GM12872 (cell line): ENCODE measurements at regions not wholly inside any gene's neighbourhood (a gene's known extent, or its start where the extent isn't known, plus 50 kb on each side); places are given as distances from the start of the nearest gene placed in this dataset.

ENCODE experiments used
- TF ChIP-seq, protein P1 (sequence below): IDR thresholded peaks from 3 replicates; pipeline ENCODE4 v1.5.1; 2011; ENCODE audit warnings: low read depth, mild to moderate bottlenecking, low read length, moderate library complexity; ENCODE audit not compliant: insufficient read depth

DNA sequence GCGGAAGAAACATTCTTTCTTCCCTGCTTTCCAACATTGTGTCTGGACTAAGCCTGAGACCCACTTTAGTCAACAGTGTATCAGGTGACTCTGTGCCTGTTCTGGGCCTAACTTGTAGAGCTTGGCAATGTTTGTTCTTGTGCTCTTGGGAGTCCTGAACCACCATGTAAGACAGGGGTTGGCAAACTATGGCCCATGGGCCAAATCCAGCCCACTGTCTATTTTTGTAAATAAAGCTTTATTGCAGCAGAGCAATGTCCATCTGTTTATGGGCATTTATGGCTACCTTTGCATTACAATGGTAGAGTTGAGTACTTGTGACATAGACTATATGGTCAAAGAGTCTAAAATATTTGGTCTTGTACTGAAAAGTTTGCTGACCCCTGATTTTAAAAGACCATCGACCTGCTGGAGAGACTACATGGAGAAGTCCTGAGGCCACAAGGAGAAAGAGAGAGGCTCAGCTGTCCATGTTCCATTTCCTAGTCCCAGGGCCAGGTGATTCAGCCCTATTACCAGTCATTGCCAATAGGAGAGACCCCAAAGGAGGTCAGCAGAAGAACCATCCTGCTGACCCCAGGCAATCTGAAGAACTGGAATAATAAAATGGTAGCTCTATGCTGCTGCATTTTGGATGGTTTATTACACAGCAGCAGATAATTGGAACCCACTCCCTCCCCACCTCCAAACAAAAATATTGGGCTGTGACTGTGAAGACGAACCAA is 211.3 kb downstream of the AUH start:
- TF ChIP-seq, protein P1, sequence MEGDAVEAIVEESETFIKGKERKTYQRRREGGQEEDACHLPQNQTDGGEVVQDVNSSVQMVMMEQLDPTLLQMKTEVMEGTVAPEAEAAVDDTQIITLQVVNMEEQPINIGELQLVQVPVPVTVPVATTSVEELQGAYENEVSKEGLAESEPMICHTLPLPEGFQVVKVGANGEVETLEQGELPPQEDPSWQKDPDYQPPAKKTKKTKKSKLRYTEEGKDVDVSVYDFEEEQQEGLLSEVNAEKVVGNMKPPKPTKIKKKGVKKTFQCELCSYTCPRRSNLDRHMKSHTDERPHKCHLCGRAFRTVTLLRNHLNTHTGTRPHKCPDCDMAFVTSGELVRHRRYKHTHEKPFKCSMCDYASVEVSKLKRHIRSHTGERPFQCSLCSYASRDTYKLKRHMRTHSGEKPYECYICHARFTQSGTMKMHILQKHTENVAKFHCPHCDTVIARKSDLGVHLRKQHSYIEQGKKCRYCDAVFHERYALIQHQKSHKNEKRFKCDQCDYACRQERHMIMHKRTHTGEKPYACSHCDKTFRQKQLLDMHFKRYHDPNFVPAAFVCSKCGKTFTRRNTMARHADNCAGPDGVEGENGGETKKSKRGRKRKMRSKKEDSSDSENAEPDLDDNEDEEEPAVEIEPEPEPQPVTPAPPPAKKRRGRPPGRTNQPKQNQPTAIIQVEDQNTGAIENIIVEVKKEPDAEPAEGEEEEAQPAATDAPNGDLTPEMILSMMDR = no peak

DNA sequence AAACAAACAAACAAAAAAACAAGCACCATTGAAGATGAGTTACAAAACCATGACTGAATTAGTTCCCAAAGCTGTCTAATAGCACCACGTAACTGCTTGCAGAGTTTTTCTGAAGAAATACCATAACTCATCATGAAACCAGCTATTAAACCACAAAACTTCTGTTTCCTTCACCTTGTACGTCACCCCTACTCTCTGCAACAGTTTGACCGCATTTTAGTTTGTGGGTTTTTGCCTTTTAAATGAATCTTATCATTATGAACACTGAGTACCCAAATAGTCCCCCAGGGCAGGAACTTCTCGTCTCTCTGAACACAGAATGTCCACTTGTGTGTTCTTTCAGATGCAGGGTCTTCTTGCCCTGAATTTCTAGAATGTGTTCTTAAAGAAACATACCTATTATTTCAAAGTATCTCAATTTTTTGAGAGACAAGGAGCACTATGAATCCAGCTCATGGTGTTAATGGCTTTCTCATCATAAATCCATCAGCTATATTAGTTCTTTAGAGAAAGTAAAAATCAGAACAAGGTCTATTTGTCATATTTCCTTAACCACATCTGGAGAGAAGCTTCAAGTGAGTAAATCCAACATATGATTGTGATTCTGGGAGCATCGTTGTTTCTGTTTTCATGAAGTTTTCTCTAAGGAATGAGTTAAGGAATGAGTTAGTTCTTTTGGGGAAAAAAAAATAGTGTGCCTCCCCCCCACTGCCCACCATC is 210.6 kb downstream of the AUH start:
- TF ChIP-seq, protein P1 = no peak

DNA sequence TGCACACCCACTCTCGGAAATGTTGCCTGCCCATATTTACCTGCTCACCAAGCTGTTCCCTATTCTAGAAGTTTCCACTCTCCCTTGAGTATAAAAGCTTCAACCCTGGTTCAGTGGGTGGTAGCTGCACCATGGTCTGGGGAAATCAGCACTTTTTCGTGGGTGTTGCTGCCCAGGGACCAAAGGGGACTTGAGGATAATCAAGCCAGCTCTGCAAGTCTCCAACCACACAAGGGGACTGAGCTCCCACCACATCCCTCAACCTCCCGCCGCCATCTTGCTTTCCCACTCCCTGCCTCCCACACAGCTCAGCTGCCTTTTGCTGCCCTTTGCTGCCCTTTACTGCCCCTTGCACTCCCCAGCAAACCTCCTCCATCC is 210.0 kb downstream of the AUH start:
- TF ChIP-seq, protein P1 = no peak

DNA sequence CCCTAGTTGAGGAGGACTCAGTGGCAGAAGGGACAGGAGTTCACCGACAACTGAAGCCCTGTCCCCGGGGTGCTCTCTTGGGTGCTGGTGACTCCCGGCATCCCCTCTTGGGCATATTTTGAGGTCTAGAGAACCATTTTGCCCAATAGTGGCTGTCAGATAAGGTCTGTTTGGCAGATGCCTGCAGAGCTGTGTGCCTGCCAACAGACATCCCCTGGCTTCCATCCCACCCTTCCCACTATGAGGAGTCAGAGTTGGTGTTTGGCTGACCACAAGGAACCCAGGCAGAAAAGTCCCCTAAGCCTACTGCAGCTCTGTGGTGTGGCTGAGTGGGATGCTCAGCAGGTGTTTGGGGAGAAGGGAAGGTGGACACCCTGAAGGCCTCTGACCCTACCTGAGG is 207.0 kb downstream of the AUH start:
- TF ChIP-seq, protein P1 = no peak

DNA sequence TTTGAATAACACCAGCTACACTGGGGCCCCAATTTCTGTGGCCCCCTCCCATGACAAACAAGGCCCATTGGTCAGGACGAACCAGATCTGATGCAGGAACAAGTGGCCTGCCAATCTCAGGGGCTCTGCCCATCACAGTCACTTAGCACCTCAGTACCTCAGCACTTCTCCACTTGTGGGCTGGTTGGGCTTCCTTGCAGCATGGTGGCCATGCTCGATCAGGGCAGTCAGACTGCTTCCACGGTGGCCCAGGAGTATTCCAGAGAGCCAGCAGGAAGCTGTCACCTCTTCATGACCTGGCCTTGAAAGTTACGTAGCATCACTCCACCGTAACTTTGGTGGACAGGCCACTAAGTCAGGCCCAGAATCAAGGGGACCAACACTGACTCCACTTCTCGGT is 206.5 kb downstream of the AUH start:
- TF ChIP-seq, protein P1 = no peak

DNA sequence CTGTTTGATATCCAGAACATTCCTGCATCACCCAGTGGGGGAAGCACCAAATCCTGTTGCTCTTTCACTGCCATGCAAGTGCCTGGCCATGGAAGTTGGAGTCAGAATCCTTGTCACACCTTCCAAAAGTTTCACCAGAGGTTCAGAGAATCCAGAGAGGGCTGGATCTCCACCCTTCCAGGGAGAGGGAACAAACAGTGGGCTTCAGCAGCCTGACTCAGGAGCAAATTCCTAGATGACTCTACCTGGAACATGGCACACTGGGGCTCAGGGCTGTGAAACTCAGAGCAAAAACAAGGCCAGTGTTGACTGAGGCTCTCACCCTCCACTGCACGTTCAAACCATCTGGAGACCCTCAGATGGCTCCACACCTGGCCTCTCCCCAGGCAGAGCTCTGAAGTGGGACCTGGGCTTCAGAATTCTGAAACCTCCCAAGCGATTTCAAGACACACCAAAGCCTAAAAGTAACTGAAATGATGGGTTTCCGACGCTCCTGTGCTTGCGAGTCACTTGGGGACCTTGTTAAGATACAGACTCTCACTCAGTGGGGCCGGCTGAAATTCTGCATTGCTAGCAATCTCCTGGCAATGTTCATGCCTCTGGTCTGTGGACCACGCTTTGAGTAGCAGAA is 205.9 kb downstream of the AUH start:
- TF ChIP-seq, protein P1 = no peak

DNA sequence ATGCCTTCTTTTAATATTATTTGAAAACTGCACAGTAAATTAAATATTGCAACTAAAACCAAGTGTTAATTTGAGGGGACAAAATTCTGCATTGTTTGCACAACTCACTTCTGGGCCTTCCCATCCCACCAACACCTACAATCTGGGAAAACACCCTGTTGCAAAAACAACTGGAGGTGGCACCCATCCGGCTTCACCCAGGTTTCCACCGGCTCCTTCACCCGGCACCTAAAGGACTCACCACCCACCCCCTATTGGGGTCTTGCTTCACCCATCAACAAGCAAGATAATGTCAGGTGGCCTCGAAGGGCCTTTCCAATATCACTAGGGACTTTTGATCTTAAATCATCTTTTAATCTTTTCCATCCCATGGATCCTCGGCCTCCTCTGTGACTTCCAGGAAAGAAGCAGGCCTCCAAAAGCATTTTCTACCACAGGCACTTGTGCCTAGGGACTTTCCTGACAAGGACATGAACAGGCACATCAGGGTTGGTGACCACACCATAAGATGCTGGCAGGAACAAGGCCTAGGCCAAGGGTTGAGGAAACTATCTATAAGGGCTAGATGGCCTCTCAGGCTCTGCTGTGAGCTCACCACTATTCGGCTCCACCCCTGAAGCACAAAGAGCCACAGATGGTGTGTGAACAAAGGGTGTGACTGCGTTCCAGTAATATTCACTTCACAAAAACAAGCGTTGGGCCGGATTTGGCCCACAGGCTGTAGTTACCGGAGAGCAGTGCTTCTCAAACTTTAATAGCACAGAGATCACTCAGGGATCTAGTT is 205.1 kb downstream of the AUH start:
- TF ChIP-seq, protein P1 = no peak
